CD4-positive, alpha-beta T cell treated with Interleukin-6 at 100 ng/mL for 8 hours (primary cell): ENCODE measurements at regions not wholly inside any gene's neighbourhood (a gene's known extent, or its start where the extent isn't known, plus 50 kb on each side); places are given as distances from the start of the nearest gene placed in this dataset.
"Not testable (repeated sequence)": the region's sequence is repeated elsewhere in the genome, so short reads cannot be mapped to it uniquely, and the experiment has no call there.

Source experiments
- DNase-seq: peaks from one replicate; pipeline ENCODE4 v3.0.0-alpha.2; 2020; ENCODE audit warnings: mixed read lengths, low spot score

- DNase-seq, result not testable (repeated sequence)
Observed at GRCh38 chr21:32823296-32823695, 51.7 kb upstream of the PAXBP1 start.

GRCh38 chr21:32824950-32825349, 53.4 kb upstream of the PAXBP1 start:
- no peak for DNase-seq

DNA sequence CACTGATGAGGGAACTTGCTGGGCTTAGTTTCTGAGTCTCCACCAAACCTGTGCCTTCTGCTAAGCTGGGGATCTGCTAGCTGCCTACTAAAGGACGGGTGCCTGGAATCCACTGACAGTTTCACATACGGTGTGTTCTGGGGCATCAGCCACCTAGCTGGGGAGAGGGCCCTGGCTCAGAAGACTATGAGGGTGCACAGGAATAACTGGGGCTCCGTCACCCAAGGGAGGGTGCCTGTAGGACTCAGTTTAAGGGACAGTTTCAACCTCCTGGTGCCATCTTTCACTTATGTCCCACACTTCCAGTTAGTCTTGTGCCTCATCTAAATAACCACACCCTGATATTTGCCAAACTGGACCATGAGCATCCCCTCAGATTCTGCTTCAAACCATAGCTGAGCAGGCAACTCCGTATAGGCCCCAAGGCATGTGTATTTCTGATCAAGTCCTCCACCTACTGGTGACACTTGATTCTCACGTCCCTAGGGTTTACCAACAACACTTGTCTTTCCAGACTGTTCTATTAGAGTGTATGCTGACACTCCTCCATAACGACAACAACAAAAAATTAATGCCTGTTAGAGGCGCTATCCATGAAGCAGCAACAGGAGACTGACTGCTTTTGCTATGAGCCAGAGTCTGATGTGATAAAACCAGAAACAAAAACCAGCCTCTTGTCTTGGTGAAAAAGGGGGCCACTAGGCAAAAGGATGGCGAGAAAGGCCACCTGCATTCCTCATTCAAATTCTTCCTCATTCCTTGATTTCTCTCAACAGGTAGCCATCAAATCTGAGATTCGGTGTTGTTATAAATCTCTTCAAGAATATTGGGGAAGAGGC, 55.0 kb upstream of the PAXBP1 start:
- peak; percentile 28 for DNase-seq

GRCh38 chr21:32828908-32829307, 57.4 kb upstream of the PAXBP1 start:
- DNase-seq, result no peak

DNA sequence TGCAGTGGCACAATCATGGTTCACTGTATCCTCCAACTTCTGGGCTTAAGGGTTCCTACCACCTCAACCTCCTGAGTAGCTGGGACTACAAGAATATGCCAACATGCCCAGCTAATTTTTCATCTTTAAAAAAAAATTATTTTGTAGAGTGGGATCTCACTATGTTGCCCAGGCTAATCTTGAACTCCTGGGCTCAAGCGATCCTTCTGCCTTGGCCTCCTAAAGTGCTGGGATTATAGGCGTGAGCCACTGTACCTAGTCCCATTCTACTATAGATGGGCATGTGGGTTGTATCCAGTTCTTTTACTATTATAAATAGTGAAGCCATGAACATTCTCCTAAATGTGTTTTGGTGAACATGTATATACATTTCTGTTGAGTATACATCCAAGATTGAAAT, 57.9 kb upstream of the PAXBP1 start:
- no peak for DNase-seq

GRCh38 chr21:32831779-32832178, 60.2 kb upstream of the PAXBP1 start:
- DNase-seq, result not testable (repeated sequence)

DNA sequence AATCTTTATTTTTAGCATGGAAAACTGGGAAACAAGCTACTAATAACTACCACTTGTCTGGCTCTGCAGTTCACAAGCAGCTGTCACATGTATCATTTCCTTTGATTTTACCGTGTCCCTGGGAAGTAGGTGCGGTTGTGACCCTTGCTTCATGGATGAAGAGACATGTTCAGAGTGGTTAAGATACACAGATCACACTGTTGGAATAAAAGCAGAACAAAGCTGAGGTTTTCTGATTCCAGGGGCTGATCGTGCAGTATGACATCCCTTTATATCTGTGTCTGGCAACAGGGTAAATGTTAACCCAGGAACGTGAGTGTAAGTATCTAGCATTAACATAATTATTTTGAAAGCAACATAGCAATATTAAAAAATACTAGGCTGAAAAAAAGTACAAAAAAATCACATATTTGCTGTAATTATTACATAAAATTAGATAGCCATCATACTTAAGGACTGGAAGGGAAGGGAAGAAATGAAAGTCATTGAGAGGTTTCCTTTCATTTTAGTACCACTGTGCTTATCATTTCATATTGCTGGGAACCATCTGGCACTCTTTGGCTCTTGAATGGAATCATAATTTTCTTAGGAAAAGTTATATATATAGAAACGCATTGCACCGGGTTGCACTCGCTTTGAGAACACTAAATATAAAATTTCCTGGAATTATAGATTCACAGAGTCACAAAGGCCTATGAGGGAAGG, 62.8 kb upstream of the PAXBP1 start:
- DNase-seq, result no peak

DNA sequence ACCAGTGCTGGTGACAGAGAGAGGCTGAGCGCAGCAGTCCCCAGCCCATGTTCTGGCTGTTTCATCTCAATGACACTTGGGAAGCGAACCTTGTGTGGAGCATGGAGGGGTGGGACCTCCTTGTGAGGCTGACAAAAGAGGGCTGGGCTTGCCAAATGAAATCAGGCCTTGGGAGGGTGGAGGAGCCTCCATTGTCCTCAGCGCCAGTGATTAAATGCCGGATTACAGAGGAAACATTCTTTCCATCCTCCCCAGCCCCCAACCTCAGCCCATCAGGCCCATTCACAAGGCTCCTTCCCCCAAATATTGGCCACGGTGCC, 63.3 kb upstream of the PAXBP1 start:
- no peak for DNase-seq

DNA sequence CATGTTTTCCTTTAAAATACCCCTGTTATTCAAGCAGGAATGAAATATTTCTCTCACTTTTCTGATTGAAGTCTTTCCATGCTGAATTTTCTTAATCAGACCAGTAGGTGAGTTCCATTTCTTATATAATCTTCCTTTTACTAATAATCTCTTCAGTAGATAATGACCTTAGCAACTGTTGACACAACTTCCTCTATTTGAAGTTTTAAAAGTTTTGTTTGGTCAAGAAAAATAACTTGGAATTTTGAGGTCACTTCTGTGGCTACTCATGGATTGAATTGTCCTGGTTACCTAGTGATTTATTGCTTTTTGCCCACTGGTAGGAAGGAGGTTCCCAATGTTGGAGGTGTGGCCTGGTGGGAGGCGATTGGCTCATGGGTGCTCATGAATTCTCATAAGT, 70.6 kb upstream of the PAXBP1 start:
- no peak for DNase-seq

GRCh38 chr21:32843561-32843960, 72.0 kb upstream of the PAXBP1 start:
- DNase-seq, result no peak

DNA sequence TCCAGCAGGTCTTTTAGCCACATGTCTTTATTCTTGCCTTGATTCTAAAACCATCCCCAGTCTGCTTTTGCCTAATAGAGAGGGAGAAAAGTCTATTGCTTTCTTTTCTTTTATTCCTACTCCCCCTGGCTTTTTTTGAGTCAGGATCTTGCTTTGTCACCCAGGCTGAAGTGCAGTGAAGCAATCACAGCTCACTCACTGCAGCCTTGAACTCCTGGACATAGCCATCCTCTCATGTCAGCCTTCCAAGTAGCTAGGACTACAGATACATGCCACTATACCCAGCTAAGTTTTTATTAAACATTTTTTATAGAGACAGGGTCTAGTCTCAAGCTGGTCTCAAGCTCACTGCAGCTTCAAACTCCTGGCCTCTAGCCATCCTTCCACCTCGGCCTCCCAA, 72.5 kb upstream of the PAXBP1 start:
- no peak for DNase-seq

GRCh38 chr21:32844653-32845436, 73.3 kb upstream of the PAXBP1 start:
- no peak for DNase-seq

- no peak for DNase-seq
Observed at GRCh38 chr21:32858628-32859027, 87.1 kb upstream of the PAXBP1 start.

GRCh38 chr21:32860399-32860798, 88.8 kb upstream of the PAXBP1 start:
- no peak for DNase-seq

- DNase-seq, result no peak
Observed at GRCh38 chr21:32861866-32862265, 90.3 kb upstream of the PAXBP1 start.

DNA sequence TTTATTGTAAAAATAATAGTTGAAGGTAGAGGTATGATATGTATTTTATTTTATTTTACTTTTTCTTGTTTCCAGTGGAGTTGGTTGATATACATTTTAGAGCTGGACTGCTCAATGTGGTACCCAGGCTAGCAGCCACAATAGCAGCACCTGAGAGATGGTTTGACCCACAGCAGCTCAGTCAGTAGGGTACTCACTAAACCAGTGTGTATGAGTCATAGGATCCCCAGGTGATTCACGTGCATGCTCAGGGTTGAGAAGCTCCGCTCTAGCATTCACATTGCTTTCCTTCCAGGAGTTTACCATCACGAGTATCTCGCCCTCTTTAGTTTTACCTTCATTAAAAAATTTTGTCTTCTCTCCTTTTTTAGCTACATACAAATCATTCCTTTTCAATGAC, 96.0 kb upstream of the PAXBP1 start:
- no peak for DNase-seq

DNA sequence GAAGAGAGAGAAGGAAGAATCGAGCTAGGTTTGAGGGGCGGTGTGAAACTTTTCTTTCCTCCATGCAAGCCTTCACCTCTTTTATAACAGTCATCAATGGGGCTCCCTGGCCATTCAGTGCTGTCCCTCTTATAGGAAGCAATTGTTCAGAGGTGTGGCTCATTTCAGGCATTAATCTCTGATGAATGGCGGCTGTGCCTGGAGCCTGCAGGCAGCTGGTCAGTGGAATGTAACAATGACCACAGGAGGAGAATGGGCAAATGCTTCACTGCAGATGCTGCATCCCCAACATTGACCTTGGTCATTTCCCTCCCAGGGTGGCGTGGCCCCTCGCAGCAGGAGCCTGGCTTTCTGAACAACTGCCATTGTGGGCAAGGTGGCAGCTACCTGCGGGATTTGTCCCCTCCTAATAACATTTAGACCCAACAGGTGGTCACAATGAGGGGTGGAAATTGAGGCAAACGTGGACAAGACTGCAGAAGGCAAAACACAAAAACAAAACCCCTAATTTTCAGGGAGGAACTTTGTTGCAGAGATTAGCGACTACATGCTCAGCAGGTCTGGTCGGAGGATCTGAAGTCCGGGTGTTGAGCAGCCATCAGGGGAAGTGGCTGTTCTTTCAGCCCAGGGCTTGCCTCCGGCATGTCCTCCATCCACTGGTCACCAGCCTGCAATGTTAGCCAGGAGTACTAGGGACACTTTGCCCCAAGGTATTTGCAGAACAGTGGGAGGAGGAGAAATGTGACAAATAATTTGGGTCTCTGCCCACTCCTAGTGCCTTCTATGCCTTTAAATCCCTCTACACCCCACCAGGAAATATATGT, 97.3 kb upstream of the PAXBP1 start:
- no peak for DNase-seq

GRCh38 chr21:32869459-32869858, 97.9 kb upstream of the PAXBP1 start:
- no peak for DNase-seq

DNA sequence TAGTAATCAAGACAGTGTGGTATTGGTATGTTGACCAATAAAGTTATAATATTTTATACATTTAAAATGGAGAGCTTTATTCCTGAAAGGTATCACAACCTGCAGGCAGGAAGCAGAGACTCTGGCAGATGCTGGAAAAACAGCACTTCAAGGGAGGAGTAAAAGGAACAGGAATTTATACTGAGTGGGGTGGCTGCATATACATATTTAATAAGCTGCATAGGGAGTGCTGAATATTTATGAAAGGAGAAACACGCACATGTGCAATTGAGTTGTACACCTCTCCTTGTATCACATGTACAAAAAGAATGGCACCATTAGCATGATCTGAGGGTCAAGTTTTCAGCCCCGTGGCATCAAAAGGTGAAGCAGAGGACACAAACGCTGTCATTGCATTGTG, 104.9 kb upstream of the PAXBP1 start:
- DNase-seq, result no peak

DNA sequence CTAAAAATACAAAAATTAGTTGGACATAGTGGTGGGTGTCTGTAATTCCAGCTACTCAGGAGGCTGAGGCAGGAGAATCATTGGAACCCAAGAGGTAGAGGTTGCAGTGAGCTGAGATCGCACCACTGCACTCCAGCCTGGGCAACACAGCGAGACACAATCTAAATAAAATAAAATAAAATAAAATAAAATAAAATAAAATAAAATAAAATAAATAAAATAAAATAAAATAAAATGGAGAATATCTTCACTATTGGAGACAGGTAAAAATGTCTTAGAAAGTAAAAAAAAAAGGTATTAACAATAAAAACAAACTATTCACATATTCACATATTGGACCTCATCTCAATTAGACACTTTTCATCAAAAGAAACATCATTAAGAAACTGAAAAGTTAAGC, 106.3 kb upstream of the PAXBP1 start:
- DNase-seq, result not testable (repeated sequence)

DNA sequence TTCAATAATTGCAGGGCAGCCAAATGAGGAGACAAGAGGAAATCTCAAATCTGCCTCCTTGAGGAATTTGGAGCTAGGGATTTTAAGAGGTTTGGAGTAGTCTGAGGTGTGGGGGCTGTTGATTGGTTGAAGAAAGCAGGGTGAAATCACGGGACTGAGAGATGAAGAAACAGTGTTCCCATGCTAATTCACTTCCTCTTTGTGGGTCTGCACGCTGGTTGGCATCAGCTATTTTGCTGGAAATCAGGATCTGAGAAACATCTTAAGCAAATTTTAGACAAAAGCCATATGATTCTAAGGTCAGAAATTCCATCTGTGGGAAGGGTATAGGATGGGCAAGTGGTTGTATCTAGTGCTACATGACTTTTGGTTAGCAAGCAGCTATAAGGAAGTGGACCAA, 107.1 kb upstream of the PAXBP1 start:
- DNase-seq, result no peak

DNA sequence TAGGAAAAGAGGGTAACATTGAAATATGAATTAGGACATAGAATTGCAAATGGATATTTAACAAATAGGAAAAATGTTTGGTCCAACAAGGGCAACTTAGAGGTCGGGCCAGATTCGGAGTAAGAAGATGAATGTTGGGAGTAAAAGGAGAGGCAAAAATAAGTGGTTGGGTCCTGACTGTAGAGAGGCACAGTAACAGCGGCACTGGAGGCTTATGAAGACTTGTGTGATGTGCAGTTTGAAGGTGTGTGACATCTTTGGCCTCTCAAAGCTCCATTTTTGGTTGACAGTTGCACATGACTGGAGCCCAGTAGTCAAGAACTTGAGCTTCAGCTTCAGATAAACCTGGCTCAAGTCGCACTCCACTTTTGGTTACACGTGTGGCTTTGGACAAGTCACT, 109.9 kb upstream of the PAXBP1 start:
- DNase-seq, result no peak
